ENCODE measurements at regions not wholly inside any gene's neighbourhood (a gene's known extent, or its start where the extent isn't known, plus 50 kb on each side); places are given as distances from the start of the nearest gene placed in this dataset.
"Not testable (repeated sequence)": the region's sequence is repeated elsewhere in the genome, so short reads cannot be mapped to it uniquely, and the experiment has no call there.

GRCh38 chr2:235105821-235106359, 154.1 kb downstream of the SH3BP4 start:
- no peak for DNase-seq

- DNase-seq, result peak; percentile 24
Observed at GRCh38 chr2:235106874-235107639, 155.2 kb downstream of the SH3BP4 start.

- DNase-seq, result no peak
Observed at GRCh38 chr2:235107640-235107951, 155.8 kb downstream of the SH3BP4 start.

- DNase-seq, result not testable (repeated sequence)
Observed at GRCh38 chr2:235109561-235109960, 157.7 kb downstream of the SH3BP4 start.

- DNase-seq, result no peak
Observed at GRCh38 chr2:235112365-235112764, 160.5 kb downstream of the SH3BP4 start.

GRCh38 chr2:235113854-235114253, 162.0 kb downstream of the SH3BP4 start:
- DNase-seq, result no peak

- no peak for DNase-seq
Observed at GRCh38 chr2:235114286-235114685, 162.5 kb downstream of the SH3BP4 start.

- DNase-seq, result no peak
Observed at GRCh38 chr2:235115521-235115920, 163.7 kb downstream of the SH3BP4 start.

- no peak for DNase-seq
Observed at GRCh38 chr2:235116885-235117492, 165.2 kb downstream of the SH3BP4 start.

GRCh38 chr2:235126768-235127167, 175.0 kb downstream of the SH3BP4 start:
- no peak for DNase-seq

GRCh38 chr2:235127931-235128330, 176.1 kb downstream of the SH3BP4 start:
- no peak for DNase-seq

GRCh38 chr2:235129850-235130249, 178.0 kb downstream of the SH3BP4 start:
- DNase-seq, result no peak

GRCh38 chr2:235131334-235132305, 179.8 kb downstream of the SH3BP4 start:
- DNase-seq, result no peak

GRCh38 chr2:235132651-235133050, 180.8 kb downstream of the SH3BP4 start:
- no peak for DNase-seq

- DNase-seq, result no peak
Observed at GRCh38 chr2:235133837-235134236, 182.0 kb downstream of the SH3BP4 start.

- DNase-seq, result no peak
Observed at GRCh38 chr2:235134420-235134819, 182.6 kb downstream of the SH3BP4 start.

GRCh38 chr2:235135195-235135965, 183.6 kb downstream of the SH3BP4 start:
- no peak for DNase-seq

- peak; percentile 76 for DNase-seq
Observed at GRCh38 chr2:235135990-235136561, 184.3 kb downstream of the SH3BP4 start.

- DNase-seq, result no peak
Observed at GRCh38 chr2:235138339-235138738, 186.5 kb downstream of the SH3BP4 start.

GRCh38 chr2:235139956-235140800, 188.4 kb downstream of the SH3BP4 start:
- DNase-seq, result no peak

- DNase-seq, result no peak
Observed at GRCh38 chr2:235140801-235141081, 188.9 kb downstream of the SH3BP4 start.
